Astrocyte of the spinal cord (primary cell): ENCODE measurements at regions not wholly inside any gene's neighbourhood (a gene's known extent, or its start where the extent isn't known, plus 50 kb on each side); places are given as distances from the start of the nearest gene placed in this dataset.

ENCODE experiments used
- DNase-seq: peaks from one replicate; pipeline ENCODE4 v3.0.0; 2011; ENCODE audit warnings: low read depth, low spot score
- H3K4me3 ChIP-seq: 2 replicates; pipeline ENCODE4 v1.5.1; 2011; ENCODE audit warnings: low read depth, mild to moderate bottlenecking, low read length, moderate library complexity
- in situ Hi-C: cut with HindIII; loops from 2 replicates; pipeline ENCODE4 v1.10.0; 2017; ENCODE audit warnings: low sequenced_read_pairs
- TF ChIP-seq, protein P1 (sequence below): IDR thresholded peaks from 2 replicates; pipeline ENCODE4 v1.5.1; 2012; ENCODE audit warnings: low read depth, mild to moderate bottlenecking, low read length, inconsistent platforms

DNA sequence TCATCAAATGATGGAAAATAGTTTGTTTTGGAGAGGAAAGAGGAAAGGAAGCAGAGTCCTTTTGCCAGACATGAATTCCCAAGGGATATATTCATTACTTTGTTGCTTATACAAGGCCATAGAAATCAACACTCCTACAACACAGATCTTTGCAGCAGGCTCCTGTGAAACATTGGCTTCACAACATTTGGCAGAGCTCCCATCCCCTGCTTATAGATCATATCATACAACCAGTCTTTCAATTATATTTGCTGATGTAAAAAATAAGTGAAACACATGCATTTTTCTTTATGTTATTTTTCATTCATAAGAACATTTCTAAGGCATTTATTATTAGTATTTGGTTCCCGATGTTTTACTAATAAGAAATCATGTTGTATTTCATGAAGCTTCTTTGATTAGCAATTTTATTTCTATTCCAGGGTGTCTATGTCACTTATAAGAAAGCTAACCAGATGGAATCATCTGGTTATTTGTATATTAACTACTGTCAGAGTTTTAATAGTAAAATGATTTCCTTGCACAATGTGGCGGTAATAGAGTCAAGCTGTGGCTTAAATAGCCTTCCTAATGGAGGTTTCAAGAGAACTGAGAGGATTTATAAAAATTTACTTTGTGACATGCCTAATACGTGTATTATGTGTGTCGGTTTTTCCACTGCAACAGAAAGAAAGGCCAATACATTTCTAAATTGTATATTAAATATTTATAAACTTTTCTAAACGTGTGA is 470.3 kb upstream of the NCAM2 start:
- TF ChIP-seq, protein P1, sequence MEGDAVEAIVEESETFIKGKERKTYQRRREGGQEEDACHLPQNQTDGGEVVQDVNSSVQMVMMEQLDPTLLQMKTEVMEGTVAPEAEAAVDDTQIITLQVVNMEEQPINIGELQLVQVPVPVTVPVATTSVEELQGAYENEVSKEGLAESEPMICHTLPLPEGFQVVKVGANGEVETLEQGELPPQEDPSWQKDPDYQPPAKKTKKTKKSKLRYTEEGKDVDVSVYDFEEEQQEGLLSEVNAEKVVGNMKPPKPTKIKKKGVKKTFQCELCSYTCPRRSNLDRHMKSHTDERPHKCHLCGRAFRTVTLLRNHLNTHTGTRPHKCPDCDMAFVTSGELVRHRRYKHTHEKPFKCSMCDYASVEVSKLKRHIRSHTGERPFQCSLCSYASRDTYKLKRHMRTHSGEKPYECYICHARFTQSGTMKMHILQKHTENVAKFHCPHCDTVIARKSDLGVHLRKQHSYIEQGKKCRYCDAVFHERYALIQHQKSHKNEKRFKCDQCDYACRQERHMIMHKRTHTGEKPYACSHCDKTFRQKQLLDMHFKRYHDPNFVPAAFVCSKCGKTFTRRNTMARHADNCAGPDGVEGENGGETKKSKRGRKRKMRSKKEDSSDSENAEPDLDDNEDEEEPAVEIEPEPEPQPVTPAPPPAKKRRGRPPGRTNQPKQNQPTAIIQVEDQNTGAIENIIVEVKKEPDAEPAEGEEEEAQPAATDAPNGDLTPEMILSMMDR = no peak
- in situ Hi-C loops = no loop called here
- H3K4me3 ChIP-seq = no peak overlapping the region
- no peak for DNase-seq

GRCh38 chr21:20537130-20537529 is 461.1 kb upstream of the NCAM2 start:
- in situ Hi-C loops = no loop called here
- TF ChIP-seq, protein P1 = no peak
- H3K4me3 ChIP-seq = no peak overlapping the region
- no peak for DNase-seq

DNA sequence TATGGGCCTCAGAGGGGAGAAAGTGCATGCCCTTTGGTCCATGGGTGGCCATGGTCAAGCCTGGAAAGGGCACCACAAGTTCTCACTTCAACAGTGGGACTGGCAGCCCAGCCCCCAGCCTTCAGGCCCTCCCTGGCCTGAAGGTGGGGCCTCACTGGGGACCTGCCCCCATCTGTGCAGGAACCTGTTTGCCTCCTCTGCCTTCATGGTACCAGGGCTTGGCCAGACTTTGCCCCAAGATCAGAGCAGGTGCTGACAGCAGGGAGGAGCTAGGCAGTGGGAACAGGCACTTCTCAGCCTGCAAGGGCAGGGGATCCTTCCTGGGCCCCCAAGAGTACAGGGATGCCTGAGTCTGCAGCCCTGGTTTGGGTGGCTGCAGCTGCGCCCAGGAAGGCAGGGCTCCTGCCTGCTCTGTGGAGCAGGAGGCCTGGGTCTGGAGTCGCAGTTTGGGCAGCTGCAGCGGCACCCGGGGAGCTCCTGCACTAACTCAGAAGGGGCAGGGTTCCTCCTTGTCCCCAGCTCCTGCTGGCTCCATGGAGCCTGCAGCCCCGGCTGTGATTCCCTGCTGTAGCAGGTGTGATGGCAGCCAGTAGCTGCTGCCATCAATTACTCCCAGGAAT is 460.1 kb upstream of the NCAM2 start:
- H3K4me3 ChIP-seq = no peak overlapping the region
- no peak for DNase-seq
- in situ Hi-C loops = no loop called here
- TF ChIP-seq, protein P1 = no peak

- TF ChIP-seq, protein P1 = no peak
- no peak for DNase-seq
- no peak overlapping the region for H3K4me3 ChIP-seq
- in situ Hi-C loops = no loop called here
Observed at GRCh38 chr21:20545454-20545853, 452.8 kb upstream of the NCAM2 start.

DNA sequence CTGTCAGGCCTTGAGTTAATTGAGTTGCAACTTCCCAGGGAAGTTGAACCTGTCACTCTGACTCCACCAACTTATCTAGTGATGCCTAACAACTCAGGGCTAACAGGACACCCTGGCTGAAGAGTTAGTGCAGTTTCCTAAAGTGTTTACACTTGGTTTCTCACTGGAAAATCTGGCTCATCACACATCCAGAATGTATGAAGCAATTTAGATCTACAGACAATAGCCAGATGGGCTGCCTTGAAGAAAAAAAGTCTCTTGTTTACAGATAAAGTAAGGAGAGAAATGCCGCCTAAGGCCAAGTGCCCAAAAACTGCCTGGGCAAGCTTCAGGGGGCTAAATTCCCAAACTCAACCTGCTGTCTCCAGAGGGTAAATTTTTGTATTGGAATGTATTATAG is 446.3 kb upstream of the NCAM2 start:
- H3K4me3 ChIP-seq = no peak overlapping the region
- in situ Hi-C loops = no loop called here
- TF ChIP-seq, protein P1 = no peak
- DNase-seq = no peak

DNA sequence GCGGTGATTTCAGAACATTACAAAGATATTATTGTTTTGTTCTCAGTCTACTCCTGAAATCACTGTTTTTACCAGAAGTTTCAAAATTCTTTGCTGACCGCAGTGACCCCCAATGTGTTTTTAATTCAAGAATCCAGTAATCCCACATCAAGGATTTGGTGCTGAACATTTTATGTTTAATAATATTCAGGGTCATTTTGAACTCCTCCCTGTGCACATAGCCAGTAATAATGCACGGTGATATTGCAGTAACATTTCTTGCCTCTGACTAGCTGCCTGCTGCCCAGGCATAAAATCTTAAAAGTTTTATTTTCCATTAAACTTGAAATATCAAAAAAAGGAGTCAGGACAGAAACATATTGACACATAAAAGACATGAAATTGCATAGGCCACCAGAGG is 443.4 kb upstream of the NCAM2 start:
- TF ChIP-seq, protein P1 = no peak
- in situ Hi-C loops = no loop called here
- no peak for DNase-seq
- no peak overlapping the region for H3K4me3 ChIP-seq
